T-helper 1 cell (primary cell): ENCODE measurements at regions not wholly inside any gene's neighbourhood (a gene's known extent, or its start where the extent isn't known, plus 50 kb on each side); places are given as distances from the start of the nearest gene placed in this dataset.
"Not testable (repeated sequence)": the region's sequence is repeated elsewhere in the genome, so short reads cannot be mapped to it uniquely, and the experiment has no call there.

Experiments used
- DNase-seq, 5 donors: peaks; one replicate each; pipeline ENCODE4 v3.0.0-alpha.2; 2012 to 2020

DNA sequence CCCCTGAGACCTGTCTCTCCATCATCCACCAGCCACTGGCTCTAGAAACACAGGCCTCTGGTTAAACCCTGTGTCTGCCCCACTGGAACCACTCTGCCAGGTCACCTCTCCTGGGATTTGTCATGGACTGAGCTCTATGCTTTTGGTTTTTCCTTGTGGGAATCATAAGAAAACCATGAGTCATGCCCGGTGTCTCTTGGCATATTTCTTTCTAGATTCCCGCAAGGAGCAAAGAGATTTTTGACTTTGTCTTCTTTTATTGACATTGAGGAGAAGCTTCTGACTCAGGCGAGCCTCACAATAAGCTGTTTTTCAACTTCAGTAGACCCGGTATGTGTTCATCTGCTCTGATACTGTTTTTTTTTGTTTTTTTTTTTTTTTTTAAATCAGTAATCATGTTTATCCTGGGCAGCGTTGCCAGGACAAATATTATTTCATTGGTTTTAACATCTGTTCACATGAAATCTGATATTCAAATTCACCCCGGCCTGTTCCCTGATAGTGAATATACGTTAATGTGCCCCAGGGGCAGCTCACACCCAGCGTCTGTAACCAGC, 207.1 kb downstream of the ACKR3 start:
- DNase-seq = no peak

DNA sequence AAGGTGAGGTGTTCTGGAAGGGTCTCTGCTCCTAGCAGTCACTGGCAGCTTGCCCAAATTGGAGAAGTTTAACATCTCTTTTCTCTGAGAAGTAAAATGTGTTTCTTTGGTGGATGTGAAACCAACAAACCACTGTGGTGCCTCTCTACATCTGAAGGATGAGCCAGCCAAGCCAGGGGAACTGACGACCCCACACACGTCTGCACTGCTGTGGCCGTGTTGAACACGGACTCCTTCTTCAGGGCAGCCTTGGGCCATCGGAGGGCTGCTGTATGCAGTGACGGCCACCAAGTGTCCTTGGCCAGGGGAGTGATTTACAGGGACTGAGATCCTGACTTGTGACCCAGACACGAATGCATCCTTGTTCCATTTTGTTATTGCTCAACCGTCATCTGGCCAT, 207.8 kb downstream of the ACKR3 start:
- no peak for DNase-seq

DNA sequence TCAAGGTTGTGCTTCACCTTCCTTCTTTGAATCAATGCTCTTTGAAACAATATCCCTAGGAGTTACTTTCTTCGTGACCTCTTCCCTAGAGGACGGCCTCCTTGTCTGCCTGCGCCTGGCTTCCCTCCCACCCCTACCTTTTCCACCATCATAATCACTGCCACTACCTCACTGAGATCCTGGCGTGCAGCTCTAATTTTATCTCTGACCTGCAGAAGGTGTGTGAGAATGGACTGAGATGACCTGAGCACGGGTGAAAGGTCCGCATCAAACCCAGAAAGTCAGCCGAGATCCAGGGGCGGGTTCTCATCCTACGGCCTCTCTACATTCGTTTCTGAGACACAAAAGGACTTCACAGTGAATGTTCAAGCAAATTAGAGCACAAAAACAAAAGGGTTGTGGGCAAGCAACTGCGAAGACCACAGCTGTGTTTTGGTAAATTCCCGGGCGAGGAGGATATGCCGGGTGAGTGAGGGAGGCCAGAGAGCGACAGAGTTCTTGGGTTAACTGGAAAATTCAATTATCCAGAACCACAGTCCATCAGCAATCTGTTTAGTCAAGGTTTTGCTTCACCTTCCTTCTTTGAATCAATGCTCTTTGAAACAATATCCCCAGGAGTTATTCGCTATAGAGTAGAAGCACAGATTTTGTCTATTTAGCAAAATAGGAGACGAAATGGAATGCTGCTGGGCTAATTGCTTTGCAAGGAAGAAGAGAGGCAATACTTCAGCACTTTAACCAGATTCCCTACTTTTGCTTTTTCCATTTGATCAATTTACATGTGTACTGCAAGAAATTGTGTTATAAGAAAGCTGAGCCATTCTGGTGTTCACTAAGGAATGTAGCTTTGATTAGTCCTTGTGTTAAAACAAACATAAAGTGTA, 212.6 kb downstream of the ACKR3 start:
- no peak for DNase-seq

DNA sequence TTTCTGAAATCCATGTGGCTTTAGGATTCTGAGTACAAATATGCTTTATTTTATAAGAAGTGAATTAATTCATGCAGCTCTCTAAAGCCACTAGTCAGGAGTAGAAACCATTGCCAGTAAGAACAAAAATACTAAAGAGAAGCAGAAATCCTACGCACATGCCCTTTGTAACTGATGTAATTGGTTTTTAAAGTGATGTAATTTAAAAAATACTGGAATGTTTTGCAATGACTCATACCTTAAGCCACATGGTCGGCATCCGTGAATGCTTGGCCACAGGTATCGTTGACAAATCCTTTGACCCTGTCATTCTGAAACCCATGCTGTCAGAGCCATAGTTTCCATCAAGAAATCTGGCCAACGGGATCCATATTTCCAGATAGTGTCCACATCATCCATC, 213.3 kb downstream of the ACKR3 start:
- DNase-seq = peak in 1 of 5 donors; percentile 8

DNA sequence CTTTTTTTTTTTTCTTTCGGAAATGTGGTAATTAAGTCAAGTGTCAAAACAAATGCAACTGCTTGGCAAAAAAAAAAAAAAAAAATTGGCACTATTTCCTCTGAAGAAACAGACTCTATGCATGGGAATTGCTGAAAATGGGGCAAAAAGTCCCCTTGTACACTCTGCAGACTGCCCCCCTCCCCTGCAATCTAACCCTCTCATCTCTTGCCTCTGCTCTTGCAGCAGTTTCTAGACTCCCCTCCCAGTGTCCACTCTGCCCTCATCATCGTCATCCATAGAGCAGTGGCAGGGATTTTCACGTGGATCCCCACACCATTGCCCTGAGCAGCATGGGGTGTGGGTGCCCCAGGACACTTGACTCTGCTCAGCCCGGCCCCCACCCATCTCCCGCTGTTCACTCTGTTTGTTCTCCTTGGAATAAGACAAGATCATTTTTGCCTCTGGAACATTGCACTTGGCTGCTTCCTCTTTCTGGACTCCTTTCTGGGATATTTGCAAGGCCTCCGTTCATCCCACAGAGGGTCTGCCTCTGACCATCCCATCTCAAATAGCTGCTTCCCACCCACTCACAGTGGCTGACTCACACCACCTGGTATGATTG, 213.9 kb downstream of the ACKR3 start:
- DNase-seq = no peak

DNA sequence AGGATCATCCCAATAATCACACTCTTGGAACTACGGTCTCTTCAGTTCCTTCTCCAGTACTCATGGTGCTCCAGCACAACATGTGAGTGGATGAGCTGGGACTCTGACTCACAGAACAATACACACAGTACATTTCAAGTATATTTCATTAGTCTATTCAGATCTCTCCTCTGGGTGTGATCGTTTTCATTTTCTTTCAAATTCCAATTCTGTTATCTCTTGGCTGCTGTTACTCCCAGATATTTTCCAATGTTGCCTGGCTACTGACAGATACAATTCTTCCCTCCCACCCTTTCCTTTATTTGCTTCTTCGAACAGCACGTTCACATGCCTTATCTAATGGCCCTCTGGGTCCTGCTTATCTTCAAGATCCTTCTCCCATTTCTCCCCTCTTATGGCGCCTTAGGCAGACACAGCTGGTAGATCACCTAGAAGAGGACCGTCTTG, 216.0 kb downstream of the ACKR3 start:
- no peak for DNase-seq

DNA sequence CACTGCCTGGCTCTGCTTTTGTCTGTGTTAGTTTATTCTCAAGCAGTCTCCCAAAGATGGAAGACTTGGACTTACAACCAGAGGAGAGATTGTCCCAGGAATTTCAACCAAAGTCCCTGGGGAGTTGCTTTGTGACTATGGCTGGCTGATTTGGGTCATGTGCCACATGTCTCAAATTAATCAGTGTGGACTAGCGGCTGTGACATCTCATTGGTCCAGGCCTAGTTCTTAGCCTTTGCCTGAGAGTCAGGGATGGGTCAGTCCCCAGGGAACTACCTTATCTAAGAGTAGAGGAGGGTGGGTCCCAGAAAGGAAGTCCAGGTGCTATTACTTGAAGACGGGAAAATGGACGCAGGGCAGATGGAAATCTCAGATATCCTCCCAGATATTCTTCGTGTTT, 217.1 kb downstream of the ACKR3 start:
- DNase-seq = no peak

DNA sequence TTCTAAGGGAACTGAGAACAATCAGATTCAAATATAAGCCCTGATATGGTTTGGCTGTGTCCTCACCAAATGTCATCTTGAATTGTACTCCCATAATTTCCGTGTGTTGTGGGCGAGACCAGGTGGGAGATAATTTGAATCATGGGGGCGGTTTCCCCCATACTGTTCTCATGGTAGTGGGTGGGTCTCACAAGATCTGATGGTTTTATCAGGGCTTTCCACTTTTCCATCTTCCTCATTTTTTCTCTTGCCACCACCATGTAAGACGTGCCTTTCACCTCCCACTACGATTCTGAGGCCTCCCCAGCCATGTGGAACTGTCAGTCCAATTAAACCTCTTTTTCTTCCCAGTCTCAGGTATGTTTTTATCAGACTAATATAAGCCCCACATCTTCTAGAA, 217.8 kb downstream of the ACKR3 start:
- not testable (repeated sequence) for DNase-seq

DNA sequence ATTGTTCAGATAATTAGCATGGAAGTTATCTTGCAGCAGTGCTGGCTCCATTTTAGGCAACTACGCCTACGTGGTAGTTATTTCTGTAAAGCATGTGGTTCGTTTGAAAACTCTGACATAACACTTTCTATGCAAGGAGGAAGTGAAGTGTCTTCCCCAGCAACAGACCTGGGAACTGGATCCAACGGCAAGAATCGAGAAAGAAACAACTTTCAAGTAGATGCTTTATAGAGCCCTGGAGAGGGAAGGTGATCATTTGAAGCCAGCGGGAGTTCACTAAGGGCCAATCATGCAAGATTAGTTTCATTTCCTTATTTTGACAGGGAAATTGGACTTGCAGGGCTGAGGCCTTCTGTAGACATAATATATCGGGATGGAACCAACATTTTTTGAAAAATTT, 218.3 kb downstream of the ACKR3 start:
- no peak for DNase-seq

DNA sequence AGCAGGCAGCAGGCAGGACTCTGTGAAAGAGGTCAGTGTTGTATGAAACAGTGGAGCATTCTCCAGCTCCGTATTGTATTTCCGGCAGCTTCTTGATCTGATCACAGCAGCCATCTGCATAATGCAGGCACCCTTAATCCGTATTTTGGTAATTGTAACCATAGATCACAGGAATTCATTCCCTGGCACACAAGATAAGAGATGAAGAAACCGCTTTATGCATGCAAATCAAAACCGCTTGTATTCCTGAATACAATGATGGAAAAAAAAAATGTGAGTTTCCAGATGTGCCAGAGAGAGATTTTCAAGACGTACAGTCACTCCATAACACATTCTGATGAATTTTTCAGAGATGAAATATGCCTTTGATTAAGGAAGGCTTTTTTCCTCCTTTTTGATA, 221.3 kb downstream of the ACKR3 start:
- no peak for DNase-seq

DNA sequence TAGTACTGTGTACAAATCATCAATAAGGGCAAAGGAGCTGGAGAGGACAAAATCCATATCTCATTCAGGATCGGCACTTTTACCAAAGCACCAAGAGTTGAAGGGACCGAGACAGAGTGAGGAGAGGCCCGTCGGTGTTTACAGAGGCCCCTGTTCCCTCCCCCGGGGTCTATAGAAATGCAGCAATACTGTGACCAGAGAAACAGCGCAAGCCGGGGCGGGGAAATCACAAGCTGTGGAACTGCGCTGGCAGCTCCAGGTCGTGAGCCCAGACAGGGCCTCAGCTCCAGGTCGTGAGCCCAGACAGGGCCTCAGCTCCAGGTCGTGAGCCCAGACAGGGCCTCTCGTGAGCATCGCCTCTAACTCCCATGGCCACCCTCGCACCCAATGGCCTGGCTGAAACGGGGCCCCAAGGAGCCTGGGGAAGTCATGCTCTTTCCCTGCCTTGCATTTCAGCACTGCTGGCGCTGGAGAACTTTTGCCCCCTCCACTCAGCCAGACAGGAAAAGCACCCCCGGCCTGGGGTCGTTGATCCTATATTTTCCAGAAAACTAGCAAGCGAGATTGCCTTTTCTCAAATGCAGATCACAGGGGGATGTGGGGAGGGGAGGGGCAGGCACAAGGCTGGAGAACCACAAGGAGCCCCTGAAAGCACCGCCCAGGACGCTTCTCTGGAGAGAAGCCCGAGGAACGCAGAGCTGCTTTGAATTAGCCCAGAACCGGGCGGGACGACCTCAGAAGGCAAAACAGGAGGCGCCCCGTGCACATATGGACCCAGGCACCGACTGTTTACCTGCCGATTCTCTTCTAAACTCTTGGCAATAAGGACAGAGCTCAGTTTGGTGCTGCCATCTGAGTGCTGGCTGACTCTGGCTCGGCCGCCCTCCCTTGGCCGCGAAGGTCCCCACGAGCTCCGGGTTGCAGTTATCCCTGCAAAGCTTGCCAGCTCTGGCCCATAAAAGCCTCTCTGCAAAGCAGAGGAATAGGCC, 223.7 kb downstream of the ACKR3 start:
- DNase-seq = no peak

DNA sequence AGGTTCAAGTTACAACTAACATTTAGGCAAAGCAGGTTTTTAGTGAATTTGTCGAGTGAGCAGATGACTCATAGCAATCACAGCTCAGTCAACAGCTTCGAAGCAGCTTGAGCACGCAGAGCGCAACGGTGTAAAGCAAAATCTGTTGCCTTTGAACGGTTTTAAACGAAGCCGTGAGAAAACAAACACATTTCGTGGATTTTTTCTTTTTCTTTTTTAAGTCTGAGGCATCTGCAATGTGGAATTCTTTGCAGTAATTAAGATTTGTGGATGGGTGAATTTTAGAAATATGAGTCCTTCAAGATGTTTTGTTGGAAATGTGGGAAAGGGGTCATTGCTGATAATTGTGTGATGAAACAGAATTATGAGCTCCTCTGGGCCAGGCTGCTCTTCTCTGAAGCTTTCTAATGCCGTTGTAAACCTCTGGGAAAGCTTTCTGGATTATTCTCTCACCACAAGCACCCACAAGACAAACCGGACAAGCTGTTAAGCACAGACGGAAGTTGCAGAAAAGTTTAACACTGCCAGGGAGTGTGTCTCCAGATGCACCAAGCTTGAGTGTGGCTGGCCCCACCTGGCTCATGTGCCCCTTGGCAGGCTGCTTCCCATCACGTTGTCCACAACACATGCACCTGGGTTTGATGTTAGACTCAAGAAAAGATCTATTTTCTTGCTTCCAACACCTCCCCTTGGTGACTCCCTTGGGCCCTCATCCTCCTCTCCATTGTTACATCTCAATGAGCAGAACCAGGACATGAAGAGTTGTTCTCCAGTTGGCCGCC, 224.7 kb downstream of the ACKR3 start:
- no peak for DNase-seq

DNA sequence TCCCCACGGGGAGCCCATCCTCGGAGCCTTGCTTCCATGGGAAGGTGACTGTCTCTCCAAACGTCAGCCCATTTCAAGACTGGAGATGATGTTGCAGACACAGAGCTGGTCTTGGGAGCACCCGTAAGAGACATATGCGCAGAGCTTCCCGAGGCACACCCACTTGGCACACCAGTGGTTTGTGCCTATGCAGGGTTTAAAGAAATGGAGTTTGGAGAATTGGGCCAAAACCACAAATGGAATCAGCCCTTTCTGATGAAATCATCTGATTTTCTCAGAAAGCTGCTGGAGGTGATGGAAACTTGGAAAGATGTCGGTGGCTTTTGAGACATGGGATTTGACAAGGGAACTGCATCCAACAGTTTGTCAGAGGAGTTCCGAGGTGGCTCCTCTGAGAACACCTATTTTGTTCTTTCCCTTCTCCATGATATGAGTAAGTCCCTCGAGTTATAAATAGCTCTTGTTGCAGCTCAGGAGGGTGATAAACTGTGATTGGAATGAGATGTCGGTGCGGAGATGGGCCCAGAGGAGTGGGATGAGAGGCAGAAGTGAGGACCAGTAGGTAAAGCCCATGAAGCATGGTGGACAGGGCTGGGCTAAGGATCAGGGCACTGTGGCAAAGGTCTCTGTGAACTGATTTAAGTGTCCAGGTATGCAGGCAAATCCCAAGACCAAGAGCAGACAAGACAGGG, 225.7 kb downstream of the ACKR3 start:
- no peak for DNase-seq

DNA sequence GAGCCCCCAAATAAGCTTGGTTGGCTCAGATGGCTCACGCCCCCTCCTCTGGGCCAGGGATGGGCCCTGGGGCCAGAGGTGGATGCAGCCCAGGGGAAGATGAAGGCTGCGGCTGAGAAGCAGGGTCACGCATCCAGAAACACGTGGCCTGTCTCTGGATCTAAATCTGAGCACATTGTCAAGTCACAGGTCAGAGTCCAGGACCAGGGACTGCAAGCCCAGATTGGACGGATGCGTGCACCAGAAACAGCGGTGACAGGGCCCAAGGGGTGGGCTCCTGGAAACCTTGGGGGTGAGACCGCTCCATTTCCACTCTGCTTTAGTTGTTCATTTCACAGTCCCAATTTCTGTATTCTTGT, 226.2 kb downstream of the ACKR3 start:
- DNase-seq = no peak

DNA sequence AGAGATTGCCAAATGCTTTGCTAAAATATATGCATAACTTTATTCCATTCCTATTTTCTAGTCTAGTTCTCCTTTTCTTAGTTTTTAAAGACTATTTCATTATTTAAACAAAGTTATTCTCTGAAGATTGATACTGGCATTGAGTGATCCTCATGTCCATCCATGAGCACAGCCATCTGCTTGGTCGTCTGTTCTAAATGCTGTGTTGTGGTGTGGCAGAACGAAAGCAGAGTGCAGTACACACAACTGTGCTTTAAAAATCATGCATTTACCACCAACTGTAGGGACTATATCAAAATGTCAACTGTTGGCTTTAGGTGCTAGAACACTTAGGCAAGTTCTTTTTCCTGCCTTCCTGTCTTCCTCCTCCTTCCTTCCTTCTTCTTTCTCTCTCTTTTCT, 226.6 kb downstream of the ACKR3 start:
- no peak for DNase-seq

DNA sequence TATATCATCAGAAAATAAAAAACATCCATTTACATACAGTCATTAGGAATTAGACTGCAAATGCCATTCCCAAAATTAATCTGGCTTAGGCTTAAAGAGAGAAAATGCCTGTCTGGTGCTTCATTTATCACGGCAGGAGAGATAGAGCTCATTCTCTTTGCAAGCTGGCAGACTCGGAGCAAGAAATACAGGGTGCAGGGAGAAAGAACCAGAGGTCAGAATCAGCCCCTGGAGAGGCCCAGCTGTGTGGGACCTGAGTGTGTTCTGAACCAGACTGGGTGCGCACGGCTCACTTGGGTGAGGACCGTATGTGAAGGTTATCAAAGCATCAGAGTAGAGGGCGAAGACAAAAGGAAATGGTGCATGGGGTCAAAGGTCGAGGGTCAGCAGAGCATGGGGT, 227.8 kb downstream of the ACKR3 start:
- no peak for DNase-seq

DNA sequence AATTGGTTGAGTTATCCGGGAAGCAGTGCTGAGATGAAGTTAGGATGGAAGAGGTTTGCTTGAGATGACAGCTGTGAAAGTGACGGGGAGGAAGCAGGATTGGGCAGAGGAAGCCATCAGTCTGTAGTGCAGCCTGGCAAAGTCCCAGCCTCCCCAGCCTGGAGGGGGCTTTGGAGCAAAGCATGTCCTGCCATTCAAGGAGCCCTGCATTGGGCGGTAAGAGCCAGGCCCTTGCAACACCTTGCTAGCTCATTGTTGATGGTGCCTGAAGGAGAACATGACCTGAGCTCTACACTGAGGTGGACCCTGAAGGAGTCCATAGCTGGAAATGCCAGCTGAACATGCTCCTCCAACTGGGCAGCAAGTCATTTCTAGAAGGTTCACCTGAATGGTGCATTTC, 228.9 kb downstream of the ACKR3 start:
- no peak for DNase-seq

DNA sequence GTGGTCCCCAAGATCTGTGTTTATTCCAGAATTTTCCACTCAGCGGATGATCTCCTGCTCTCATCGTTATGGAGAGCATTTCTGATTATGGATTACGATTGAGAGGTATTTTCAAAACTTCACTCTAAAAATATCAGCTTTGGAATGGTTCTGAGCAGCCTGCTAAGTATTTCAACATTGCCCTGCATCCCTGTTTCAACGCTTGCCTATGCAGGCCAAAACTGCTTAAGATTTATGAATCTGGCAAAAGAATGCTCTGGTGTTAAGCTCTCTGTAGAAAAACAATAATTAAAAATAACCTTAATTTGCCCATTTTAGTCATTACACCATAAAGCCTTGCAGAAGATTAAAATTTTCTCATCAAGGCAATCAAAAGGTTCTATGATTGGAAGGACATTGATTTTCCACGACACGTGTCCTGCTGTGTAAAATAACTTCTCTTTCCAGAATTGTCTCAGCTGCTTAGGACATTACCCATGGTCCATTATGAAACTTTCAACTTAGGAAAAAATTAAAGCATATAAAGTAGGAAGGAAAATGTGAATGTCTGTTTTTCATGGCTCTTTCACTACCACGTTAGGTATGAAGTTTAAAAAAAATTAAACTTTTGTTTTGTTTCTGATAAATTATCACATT, 229.9 kb downstream of the ACKR3 start:
- DNase-seq = no peak

DNA sequence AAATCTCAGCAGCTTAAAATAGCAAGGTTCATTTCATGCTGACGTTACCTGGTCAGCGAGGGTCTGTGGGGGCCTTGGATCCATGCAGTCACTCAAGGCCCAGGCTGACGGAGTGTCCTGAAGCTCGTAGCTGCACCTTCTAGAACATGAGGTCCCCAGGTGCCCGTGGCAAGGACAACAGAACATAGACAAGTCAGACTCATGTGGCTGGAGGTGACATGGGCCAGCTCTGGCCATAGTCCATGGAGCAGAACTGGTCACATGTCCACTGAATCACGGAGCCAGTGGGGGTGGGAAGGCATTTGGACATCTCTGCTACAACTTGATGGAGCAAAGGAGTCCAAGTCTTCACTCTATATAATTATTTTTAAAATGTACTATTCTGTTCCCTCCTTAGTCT, 233.2 kb downstream of the ACKR3 start:
- DNase-seq = no peak

DNA sequence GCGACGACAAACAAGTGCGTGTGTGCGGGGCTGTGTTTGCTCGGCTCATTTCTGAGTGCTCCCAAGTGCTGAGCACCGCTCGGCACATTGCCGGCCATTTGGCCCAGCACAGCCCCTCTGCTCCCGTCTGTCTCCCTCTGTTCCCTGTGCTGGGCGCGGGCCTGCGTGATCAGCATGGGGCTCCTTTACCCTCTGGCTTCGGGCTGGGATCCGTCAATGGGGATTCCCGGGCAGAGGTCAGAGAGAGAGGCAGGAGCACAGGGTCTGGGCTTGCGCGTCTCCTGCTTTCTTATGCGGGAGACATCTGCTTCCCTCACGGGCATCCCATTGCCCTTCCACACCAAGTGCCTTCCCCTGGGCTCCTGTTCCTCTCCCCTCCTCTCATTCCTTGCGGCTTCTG, 234.0 kb downstream of the ACKR3 start:
- DNase-seq = no peak
